Non-pigmented ciliary epithelial cell (primary cell): ENCODE measurements at regions not wholly inside any gene's neighbourhood (a gene's known extent, or its start where the extent isn't known, plus 50 kb on each side); places are given as distances from the start of the nearest gene placed in this dataset.

Experiments
- DNase-seq: peaks from one replicate; pipeline ENCODE4 v3.0.0-alpha.2; 2010; ENCODE audit warnings: low read depth

GRCh38 chr10:128710798-128711183, 584.6 kb upstream of the MKI67 start:
- no peak for DNase-seq

GRCh38 chr10:128711806-128712205, 585.6 kb upstream of the MKI67 start:
- no peak for DNase-seq

GRCh38 chr10:128712661-128713400, 586.6 kb upstream of the MKI67 start:
- DNase-seq = no peak

- DNase-seq = no peak
Measured at GRCh38 chr10:128713471-128713870, 587.2 kb upstream of the MKI67 start.

- no peak for DNase-seq
Measured at GRCh38 chr10:128713874-128714570, 587.8 kb upstream of the MKI67 start.

- no peak for DNase-seq
Measured at GRCh38 chr10:128714644-128715415, 588.6 kb upstream of the MKI67 start.

GRCh38 chr10:128716181-128716580, 590.0 kb upstream of the MKI67 start:
- no peak for DNase-seq

GRCh38 chr10:128721963-128722445, 595.8 kb upstream of the MKI67 start:
- no peak for DNase-seq

- DNase-seq = no peak
Measured at GRCh38 chr10:128722947-128723346, 596.7 kb upstream of the MKI67 start.

GRCh38 chr10:128723631-128724205, 597.5 kb upstream of the MKI67 start:
- no peak for DNase-seq

- no peak for DNase-seq
Measured at GRCh38 chr10:128725531-128725930, 599.3 kb upstream of the MKI67 start.

- no peak for DNase-seq
Measured at GRCh38 chr10:128727114-128727513, 600.9 kb upstream of the MKI67 start.

GRCh38 chr10:128729910-128730420, 603.7 kb upstream of the MKI67 start:
- DNase-seq = no peak

- DNase-seq = no peak
Measured at GRCh38 chr10:128730922-128731321, 604.7 kb upstream of the MKI67 start.

- DNase-seq = no peak
Measured at GRCh38 chr10:128734161-128734560, 607.9 kb upstream of the MKI67 start.

GRCh38 chr10:128734734-128735133, 608.5 kb upstream of the MKI67 start:
- no peak for DNase-seq

- DNase-seq = no peak
Measured at GRCh38 chr10:128735996-128736395, 609.8 kb upstream of the MKI67 start.

GRCh38 chr10:128738386-128738915, 612.2 kb upstream of the MKI67 start:
- DNase-seq = no peak

GRCh38 chr10:128739930-128740329, 613.7 kb upstream of the MKI67 start:
- DNase-seq = no peak

GRCh38 chr10:128741180-128741579, 615.0 kb upstream of the MKI67 start:
- DNase-seq = no peak

- no peak for DNase-seq
Measured at GRCh38 chr10:128741680-128742079, 615.5 kb upstream of the MKI67 start.

GRCh38 chr10:128744092-128744491, 617.9 kb upstream of the MKI67 start:
- no peak for DNase-seq
